Renal cortex interstitium (tissue), 11 donors: ENCODE measurements at regions not wholly inside any gene's neighbourhood (a gene's known extent, or its start where the extent isn't known, plus 50 kb on each side); places are given as distances from the start of the nearest gene placed in this dataset.

ENCODE experiments used
- DNase-seq, 11 donors: peaks; one replicate each; pipeline ENCODE4 v3.0.0-alpha.2; 2013; ENCODE audit warnings: low read depth in 9 of 11, low spot score in 4 of 11; ENCODE audit errors: extremely low read depth in 1 of 11

- DNase-seq: no peak
Observed at GRCh38 chr14:81811705-81812269, 278.1 kb upstream of the SEL1L start.

- DNase-seq: no peak
Observed at GRCh38 chr14:81818271-81818670, 284.6 kb upstream of the SEL1L start.

GRCh38 chr14:81819344-81819743 lies 285.7 kb upstream of the SEL1L start:
- DNase-seq: no peak

GRCh38 chr14:81819910-81820309 lies 286.3 kb upstream of the SEL1L start:
- DNase-seq: no peak

GRCh38 chr14:81826081-81826480 lies 292.4 kb upstream of the SEL1L start:
- no peak for DNase-seq

- DNase-seq: no peak
Observed at GRCh38 chr14:81829447-81829846, 295.8 kb upstream of the SEL1L start.

GRCh38 chr14:81831128-81831820 lies 297.6 kb upstream of the SEL1L start:
- no peak for DNase-seq

- no peak for DNase-seq
Observed at GRCh38 chr14:81834308-81834707, 300.7 kb upstream of the SEL1L start.

- no peak for DNase-seq
Observed at GRCh38 chr14:81837304-81837703, 303.7 kb upstream of the SEL1L start.

GRCh38 chr14:81839056-81839455 lies 305.4 kb upstream of the SEL1L start:
- no peak for DNase-seq

- no peak for DNase-seq
Observed at GRCh38 chr14:81841346-81841745, 307.7 kb upstream of the SEL1L start.

GRCh38 chr14:81849714-81850113 lies 316.1 kb upstream of the SEL1L start:
- no peak for DNase-seq

GRCh38 chr14:81855007-81855406 lies 321.4 kb upstream of the SEL1L start:
- no peak for DNase-seq

- DNase-seq: no peak
Observed at GRCh38 chr14:81859046-81859445, 325.4 kb upstream of the SEL1L start.

GRCh38 chr14:81868172-81868571 lies 334.5 kb upstream of the SEL1L start:
- DNase-seq: no peak

GRCh38 chr14:81871706-81872105 lies 338.1 kb upstream of the SEL1L start:
- DNase-seq: no peak

GRCh38 chr14:81884382-81884781 lies 350.7 kb upstream of the SEL1L start:
- no peak for DNase-seq

- no peak for DNase-seq
Observed at GRCh38 chr14:81886588-81886987, 352.9 kb upstream of the SEL1L start.

- DNase-seq: no peak
Observed at GRCh38 chr14:81889529-81889928, 355.9 kb upstream of the SEL1L start.

- DNase-seq: no peak
Observed at GRCh38 chr14:81890020-81890419, 356.4 kb upstream of the SEL1L start.

- no peak for DNase-seq
Observed at GRCh38 chr14:81903477-81903876, 369.8 kb upstream of the SEL1L start.
